Endodermal cell (in vitro differentiated cells): ENCODE measurements at regions not wholly inside any gene's neighbourhood (a gene's known extent, or its start where the extent isn't known, plus 50 kb on each side); places are given as distances from the start of the nearest gene placed in this dataset.

ENCODE experiments used
- DNase-seq: peaks from one replicate; pipeline ENCODE4 v3.0.0-alpha.2; 2017
- H3K27ac ChIP-seq: 2 replicates; pipeline ENCODE4 v1.5.1; 2013; ENCODE audit warnings: mild to moderate bottlenecking, low read depth, low read length, moderate library complexity
- H3K27me3 ChIP-seq: 2 replicates; pipeline ENCODE4 v1.6.1; 2013; ENCODE audit warnings: mild to moderate bottlenecking, low read length, moderate library complexity; ENCODE audit not compliant: insufficient read depth, control insufficient read depth, poor library complexity, severe bottlenecking
- H3K36me3 ChIP-seq: 2 replicates; pipeline ENCODE4 v1.7.0; 2013; ENCODE audit warnings: mild to moderate bottlenecking, low read length, moderate library complexity; ENCODE audit not compliant: control insufficient read depth, insufficient read depth
- H3K4me1 ChIP-seq: one replicate; pipeline ENCODE4 v1.7.0; 2013; ENCODE audit warnings: low read length; ENCODE audit not compliant: control insufficient read depth, insufficient read depth
- H3K4me3 ChIP-seq: 2 replicates; pipeline ENCODE4 v1.5.1; 2013; ENCODE audit warnings: mild to moderate bottlenecking, low read length, moderate library complexity
- H3K9ac ChIP-seq: 2 replicates; pipeline ENCODE4 v1.6.1; 2013; ENCODE audit warnings: mild to moderate bottlenecking, low read length, moderate library complexity; ENCODE audit not compliant: poor library complexity, severe bottlenecking; ENCODE audit errors: extremely low read depth
- H3K9me3 ChIP-seq: 2 replicates; pipeline ENCODE4 v1.6.1; 2013; ENCODE audit warnings: mild to moderate bottlenecking, low read length, moderate library complexity; ENCODE audit not compliant: control insufficient read depth
- H3K27ac Mint-ChIP-seq: 2 replicates; pipeline ENCODE4 v1.8.0; 2020; ENCODE audit warnings: mixed read lengths
- H3K27me3 Mint-ChIP-seq: 2 replicates; pipeline ENCODE4 v1.8.0; 2021; ENCODE audit warnings: mild to moderate bottlenecking, mixed read lengths; ENCODE audit not compliant: insufficient read depth
- H3K36me3 Mint-ChIP-seq: 2 replicates; pipeline ENCODE4 v1.8.0; 2020; ENCODE audit warnings: low read depth, mixed read lengths
- H3K4me1 Mint-ChIP-seq: 2 replicates; pipeline ENCODE4 v1.8.0; 2020; ENCODE audit warnings: mixed read lengths
- H3K4me3 Mint-ChIP-seq: 2 replicates; pipeline ENCODE4 v1.8.0; 2020; ENCODE audit warnings: mild to moderate bottlenecking, moderate library complexity, mixed read lengths
- H3K9me3 Mint-ChIP-seq: 2 replicates; pipeline ENCODE4 v1.8.0; 2020; ENCODE audit warnings: mild to moderate bottlenecking, mixed read lengths
- WGBS, 2 experiments: methylation state at CpG; one replicate each; pipeline versions ENCODE4 v1.1.5 to v1.1.7; 2013; ENCODE audit warnings: missing lambda C conversion rate in 2 of 2, mixed read lengths in 1 of 2; ENCODE audit not compliant: insufficient coverage in 1 of 2, insufficient read length in 1 of 2; 5-methylcytosine and 5-hydroxymethylcytosine counted together
- TF ChIP-seq, protein P1 (sequence below): fragments of 200-600 bp; sonication (generic); conservative IDR thresholded peaks from 2 replicates; pipeline ENCODE4 v1.5.0; 2021; ENCODE audit warnings: antibody characterized with exemption, mild to moderate bottlenecking

DNA sequence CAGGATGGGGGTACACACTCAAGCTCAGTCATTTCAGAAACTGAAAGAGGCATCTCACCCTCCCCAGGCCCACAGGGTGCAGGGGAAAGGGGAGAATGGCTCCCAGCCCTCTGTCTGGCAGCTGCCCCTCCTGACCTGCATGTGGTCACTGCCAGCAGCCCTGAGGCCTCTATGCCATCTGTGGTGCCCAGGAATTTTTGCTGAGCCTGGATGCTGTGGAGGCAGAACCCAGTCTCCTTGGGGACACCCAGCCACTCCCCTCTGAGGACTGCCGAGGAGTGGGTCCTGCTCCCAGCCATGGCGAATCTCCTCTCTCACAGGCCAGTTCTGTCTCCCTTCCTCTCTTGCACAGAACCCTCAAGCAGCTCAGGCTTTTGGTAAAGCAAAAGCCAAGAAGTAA is 104.0 kb upstream of the ALDH1B1 start:
- TF ChIP-seq, protein P1, sequence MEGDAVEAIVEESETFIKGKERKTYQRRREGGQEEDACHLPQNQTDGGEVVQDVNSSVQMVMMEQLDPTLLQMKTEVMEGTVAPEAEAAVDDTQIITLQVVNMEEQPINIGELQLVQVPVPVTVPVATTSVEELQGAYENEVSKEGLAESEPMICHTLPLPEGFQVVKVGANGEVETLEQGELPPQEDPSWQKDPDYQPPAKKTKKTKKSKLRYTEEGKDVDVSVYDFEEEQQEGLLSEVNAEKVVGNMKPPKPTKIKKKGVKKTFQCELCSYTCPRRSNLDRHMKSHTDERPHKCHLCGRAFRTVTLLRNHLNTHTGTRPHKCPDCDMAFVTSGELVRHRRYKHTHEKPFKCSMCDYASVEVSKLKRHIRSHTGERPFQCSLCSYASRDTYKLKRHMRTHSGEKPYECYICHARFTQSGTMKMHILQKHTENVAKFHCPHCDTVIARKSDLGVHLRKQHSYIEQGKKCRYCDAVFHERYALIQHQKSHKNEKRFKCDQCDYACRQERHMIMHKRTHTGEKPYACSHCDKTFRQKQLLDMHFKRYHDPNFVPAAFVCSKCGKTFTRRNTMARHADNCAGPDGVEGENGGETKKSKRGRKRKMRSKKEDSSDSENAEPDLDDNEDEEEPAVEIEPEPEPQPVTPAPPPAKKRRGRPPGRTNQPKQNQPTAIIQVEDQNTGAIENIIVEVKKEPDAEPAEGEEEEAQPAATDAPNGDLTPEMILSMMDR: no peak
- 80 to 81% methylated on average over 2 of the region's 2 CpGs for WGBS, 2 experiments
- Histone ChIP-seq H3K4me1 (peaks cover 19% of the 10 kb centered on the region), H3K27ac (no peak overlapping the region), H3K27me3 (no peaks in the 10 kb centered on the region), H3K36me3 (no peaks in the 10 kb centered on the region), H3K4me3 (no peak overlapping the region), H3K9me3 (no peaks in the 10 kb centered on the region), H3K9ac (no peak overlapping the region)
- H3K9me3 Mint-ChIP-seq: peaks cover 2% of the 10 kb centered on the region
- H3K27me3 Mint-ChIP-seq: peaks cover 8% of the 10 kb centered on the region
- DNase-seq: no peak
- peaks cover 34% of the 10 kb centered on the region for H3K4me1 Mint-ChIP-seq
- no peak overlapping the region for H3K4me3 Mint-ChIP-seq
- H3K36me3 Mint-ChIP-seq: no peaks in the 10 kb centered on the region
- no peak overlapping the region for H3K27ac Mint-ChIP-seq

GRCh38 chr9:38287420-38287985 is 105.0 kb upstream of the ALDH1B1 start:
- Histone ChIP-seq H3K27me3 (no peaks in the 10 kb centered on the region), H3K9me3 (no peaks in the 10 kb centered on the region), H3K9ac (no peak overlapping the region), H3K4me1 (peaks cover 19% of the 10 kb centered on the region), H3K27ac (no peak overlapping the region), H3K36me3 (no peaks in the 10 kb centered on the region), H3K4me3 (no peak overlapping the region)
- peaks cover 4% of the 10 kb centered on the region for H3K27me3 Mint-ChIP-seq
- H3K4me3 Mint-ChIP-seq: no peak overlapping the region
- H3K9me3 Mint-ChIP-seq: peaks cover 2% of the 10 kb centered on the region
- no peaks in the 10 kb centered on the region for H3K36me3 Mint-ChIP-seq
- TF ChIP-seq, protein P1: no peak
- H3K4me1 Mint-ChIP-seq: peaks cover 37% of the 10 kb centered on the region
- DNase-seq: no peak
- H3K27ac Mint-ChIP-seq: no peak overlapping the region
- WGBS, 2 experiments: 83 to 93% methylated on average over 2 of the region's 2 CpGs

- Histone ChIP-seq H3K4me3 (no peak overlapping the region), H3K27me3 (no peaks in the 10 kb centered on the region), H3K27ac (no peak overlapping the region), H3K4me1 (peaks cover 19% of the 10 kb centered on the region), H3K36me3 (no peaks in the 10 kb centered on the region), H3K9ac (no peak overlapping the region), H3K9me3 (no peaks in the 10 kb centered on the region)
- no peak for DNase-seq
- WGBS, 2 experiments: 87 to 88% methylated on average over 1 to 2 of the region's 2 CpGs
- H3K4me3 Mint-ChIP-seq: no peak overlapping the region
- H3K36me3 Mint-ChIP-seq: no peaks in the 10 kb centered on the region
- peaks cover 2% of the 10 kb centered on the region for H3K9me3 Mint-ChIP-seq
- H3K4me1 Mint-ChIP-seq: peaks cover 42% of the 10 kb centered on the region
- TF ChIP-seq, protein P1: no peak
- no peak overlapping the region for H3K27ac Mint-ChIP-seq
- H3K27me3 Mint-ChIP-seq: peaks cover 4% of the 10 kb centered on the region
Observed at GRCh38 chr9:38286766-38287165, 105.7 kb upstream of the ALDH1B1 start.
